ENCODE measurements at regions not wholly inside any gene's neighbourhood (a gene's known extent, or its start where the extent isn't known, plus 50 kb on each side); places are given as distances from the start of the nearest gene placed in this dataset.

DNA sequence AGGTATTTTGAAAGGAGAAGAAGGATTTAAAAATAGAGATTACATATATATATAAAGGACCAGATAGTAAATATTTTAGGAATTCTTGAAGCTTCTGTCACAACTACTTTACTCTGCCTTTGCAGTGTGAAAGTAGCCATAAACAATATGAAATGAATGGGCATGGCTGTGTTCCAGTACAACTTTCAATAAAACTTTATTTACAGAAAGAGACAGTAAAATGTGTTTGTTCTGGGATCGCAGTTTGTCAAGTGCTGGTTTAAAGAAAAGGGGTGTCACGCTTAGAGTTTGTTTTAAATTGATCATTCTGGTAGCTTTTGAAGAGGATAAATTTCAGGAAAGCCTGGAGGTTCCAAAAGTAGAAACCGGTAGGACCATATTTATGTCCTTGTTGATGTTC is 176.1 kb upstream of the HS3ST1 start (continued):
- TF ChIP-seq RBFOX2 (IDR thresholded peaks at IDR 0.05; ENCODE audit: low read depth, low read length) = no peak
- TF ChIP-seq SETDB1 (IDR thresholded peaks at IDR 0.05; ENCODE audit: low read length) = no peak

DNA sequence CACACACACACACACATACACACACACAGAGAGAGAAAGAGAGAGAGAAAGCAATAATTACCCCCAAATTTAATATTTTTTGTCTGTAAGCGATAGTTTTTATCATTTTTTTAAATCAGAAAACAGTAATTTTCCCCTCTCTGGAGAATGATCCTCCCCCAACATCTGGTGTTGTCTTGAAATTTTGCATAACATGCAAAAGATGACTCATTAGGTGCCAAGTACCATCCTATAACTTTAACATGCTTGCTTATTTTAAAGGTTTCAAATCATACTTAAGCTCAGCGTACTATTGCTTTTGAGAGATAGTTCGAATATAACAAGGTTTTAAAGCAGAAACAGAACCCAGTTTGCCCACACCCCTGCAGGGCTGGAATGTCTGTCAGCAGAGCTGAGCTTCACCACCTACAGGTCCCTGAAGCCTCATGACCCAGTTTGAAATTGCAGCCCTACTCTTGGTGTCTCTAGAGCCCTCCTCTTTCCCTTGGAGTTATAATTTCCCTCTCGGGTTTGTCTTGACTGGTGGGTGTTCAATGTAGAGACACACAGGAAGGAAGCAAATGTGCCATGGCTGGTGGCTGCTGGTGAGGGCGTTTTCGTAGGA is 175.0 kb upstream of the HS3ST1 start:
- in situ Hi-C loops (cut with MboI) = no loop called here
- Histone ChIP-seq H3K4me3 (no peak overlapping the region), H3K27me3 (ENCODE audit: control insufficient read depth in 2 of 2, insufficient read depth in 2 of 2, low read length in 2 of 2) (no peaks in the 10 kb centered on the region), H3K27ac (ENCODE audit: extremely low read depth, low read depth, low read length) (no peak overlapping the region), H3K9me1 (ENCODE audit: control insufficient read depth, insufficient read depth, low read length) (no peaks in the 10 kb centered on the region), H3K9ac (ENCODE audit: insufficient read depth in 1 of 2, low read depth in 2 of 2, low read length in 2 of 2) (no peak overlapping the region), H2AFZ (ENCODE audit: low read depth, low read length) (no peak overlapping the region), H3K36me3 (ENCODE audit: control insufficient read depth, insufficient read depth, low read length) (no peaks in the 10 kb centered on the region), H3K79me2 (ENCODE audit: control insufficient read depth, insufficient read depth, low read length) (no peaks in the 10 kb centered on the region), H4K20me1 (replicated peaks; ENCODE audit: control insufficient read depth, insufficient read depth, low read length) (no peaks in the 10 kb centered on the region), H3K4me2 (ENCODE audit: insufficient read depth, low read length) (no peak overlapping the region), H3K4me1 (replicated peaks in 1 of 2; ENCODE audit: control insufficient read depth in 2 of 2, insufficient read depth in 2 of 2, low read length in 2 of 2) (no peaks in the 10 kb centered on the region), H3K9me3 (replicated peaks; ENCODE audit: control insufficient read depth, insufficient read depth, low read depth, low read length) (no peaks in the 10 kb centered on the region)
- POLR2A ChIA-PET = no interaction called here
- ATAC-seq = no peak
- FAIRE-seq = no peak
- 2% methylated on average over 6 of the region's 6 CpGs for WGBS (ENCODE audit: insufficient coverage, low coverage, missing lambda C conversion rate)
- no TSS peak for BruUV-seq (replicated peaks)
- CTCF ChIA-PET (ENCODE audit: low intra/inter-chr PET ratio) = no interaction called here
- TF ChIP-seq ASH1L (IDR thresholded peaks at IDR 0.05; ENCODE audit: borderline replicate concordance, low read depth, partially characterized antibody) (no peak), TARDBP (IDR thresholded peaks at IDR 0.05) (no peak), ZFPM2 (CRISPR knock-in tag; IDR thresholded peaks at IDR 0.05) (no peak), SPI1 (IDR thresholded peaks at IDR 0.05; ENCODE audit: borderline replicate concordance, low read depth, low read length) (no peak), SMARCC2 (IDR thresholded peaks at IDR 0.05; ENCODE audit: low read depth) (no peak), TCF7 (IDR thresholded peaks at IDR 0.05; ENCODE audit: borderline replicate concordance) (no peak)
- intact Hi-C loops (cut with micrococcal nuclease) = no loop called here
- no peak for DNase-seq (ENCODE audit: extremely low read depth in 1 of 4, low spot score in 3 of 4)

Measured in K562 (cell line).